ENCODE measurements at regions not wholly inside any gene's neighbourhood (a gene's known extent, or its start where the extent isn't known, plus 50 kb on each side); places are given as distances from the start of the nearest gene placed in this dataset.

DNA sequence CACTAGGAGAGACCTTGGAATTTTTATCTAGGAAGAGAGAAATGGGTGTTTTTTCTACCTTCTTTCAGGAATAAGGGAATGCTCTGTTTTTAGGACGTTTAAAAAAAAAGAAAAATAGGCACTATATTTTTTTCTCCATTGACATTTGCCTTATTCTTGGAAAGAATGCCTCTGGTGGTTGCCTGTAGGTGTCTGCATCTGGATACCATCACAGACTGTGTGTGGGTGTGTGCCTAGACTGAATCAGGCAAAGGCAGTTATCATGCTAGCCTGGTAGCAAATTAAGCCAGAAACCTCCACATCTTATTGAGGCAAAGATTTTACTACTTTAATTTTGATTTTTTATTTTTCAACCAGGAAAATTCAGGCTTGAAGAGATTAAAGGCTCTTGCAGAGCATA, 513.6 kb upstream of the KCNMB2 start:
- Histone ChIP-seq H3K4me3 (ENCODE audit: low read depth, low read length) (no peak overlapping the region), H3K27ac (ENCODE audit: low read depth, low read length) (no peak overlapping the region), H3K9me3 (ENCODE audit: control insufficient read depth, insufficient read depth, low read length) (no peaks in the 10 kb centered on the region), H3K27me3 (ENCODE audit: control insufficient read depth, insufficient read depth, low read length) (no peaks in the 10 kb centered on the region)
- TF ChIP-seq, protein P1, sequence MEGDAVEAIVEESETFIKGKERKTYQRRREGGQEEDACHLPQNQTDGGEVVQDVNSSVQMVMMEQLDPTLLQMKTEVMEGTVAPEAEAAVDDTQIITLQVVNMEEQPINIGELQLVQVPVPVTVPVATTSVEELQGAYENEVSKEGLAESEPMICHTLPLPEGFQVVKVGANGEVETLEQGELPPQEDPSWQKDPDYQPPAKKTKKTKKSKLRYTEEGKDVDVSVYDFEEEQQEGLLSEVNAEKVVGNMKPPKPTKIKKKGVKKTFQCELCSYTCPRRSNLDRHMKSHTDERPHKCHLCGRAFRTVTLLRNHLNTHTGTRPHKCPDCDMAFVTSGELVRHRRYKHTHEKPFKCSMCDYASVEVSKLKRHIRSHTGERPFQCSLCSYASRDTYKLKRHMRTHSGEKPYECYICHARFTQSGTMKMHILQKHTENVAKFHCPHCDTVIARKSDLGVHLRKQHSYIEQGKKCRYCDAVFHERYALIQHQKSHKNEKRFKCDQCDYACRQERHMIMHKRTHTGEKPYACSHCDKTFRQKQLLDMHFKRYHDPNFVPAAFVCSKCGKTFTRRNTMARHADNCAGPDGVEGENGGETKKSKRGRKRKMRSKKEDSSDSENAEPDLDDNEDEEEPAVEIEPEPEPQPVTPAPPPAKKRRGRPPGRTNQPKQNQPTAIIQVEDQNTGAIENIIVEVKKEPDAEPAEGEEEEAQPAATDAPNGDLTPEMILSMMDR (IDR thresholded peaks at IDR 0.05; ENCODE audit: low read depth, low read length): peak; percentile 14; the same call in 1 of the 2 replicates
- POLR2A ChIA-PET: no interaction called here
- CTCF ChIA-PET: interaction anchor here (1.0 kb wide), 1 partner anchor 43 kb away, joined by 3 read pairs; no protein-coding TSS in a partner anchor
- DNase-seq (ENCODE audit: low read depth, low spot score): no peak

DNA sequence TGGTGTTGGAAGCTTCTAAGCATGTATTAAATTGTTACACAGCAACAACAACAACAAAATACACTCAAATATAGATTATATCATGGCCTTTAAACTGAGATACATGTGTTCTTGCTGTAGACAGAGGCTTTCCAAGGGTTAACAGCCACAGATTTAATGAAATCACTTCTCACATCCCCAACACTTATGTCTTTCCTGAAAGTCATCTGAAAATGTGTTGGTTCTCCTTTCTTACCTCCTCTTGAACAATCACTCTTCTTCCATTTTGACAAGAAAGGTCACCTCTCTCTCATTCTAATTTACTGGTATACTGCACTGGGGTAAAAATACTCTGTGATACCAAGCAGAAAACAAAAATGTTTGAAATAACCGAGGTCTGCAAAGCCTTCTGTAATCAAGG, 507.3 kb upstream of the KCNMB2 start:
- no peaks in the 10 kb centered on the region for H3K9me3 ChIP-seq (ENCODE audit: control insufficient read depth, insufficient read depth, low read length)
- no peaks in the 10 kb centered on the region for H3K27me3 ChIP-seq (ENCODE audit: control insufficient read depth, insufficient read depth, low read length)
- TF ChIP-seq, protein P1 (IDR thresholded peaks at IDR 0.05; ENCODE audit: low read depth, low read length): no peak
- CTCF ChIA-PET: no interaction called here
- POLR2A ChIA-PET: no interaction called here
- no peak overlapping the region for H3K4me3 ChIP-seq (ENCODE audit: low read depth, low read length)
- no peak for DNase-seq (ENCODE audit: low read depth, low spot score)
- H3K27ac ChIP-seq (ENCODE audit: low read depth, low read length): no peak overlapping the region

DNA sequence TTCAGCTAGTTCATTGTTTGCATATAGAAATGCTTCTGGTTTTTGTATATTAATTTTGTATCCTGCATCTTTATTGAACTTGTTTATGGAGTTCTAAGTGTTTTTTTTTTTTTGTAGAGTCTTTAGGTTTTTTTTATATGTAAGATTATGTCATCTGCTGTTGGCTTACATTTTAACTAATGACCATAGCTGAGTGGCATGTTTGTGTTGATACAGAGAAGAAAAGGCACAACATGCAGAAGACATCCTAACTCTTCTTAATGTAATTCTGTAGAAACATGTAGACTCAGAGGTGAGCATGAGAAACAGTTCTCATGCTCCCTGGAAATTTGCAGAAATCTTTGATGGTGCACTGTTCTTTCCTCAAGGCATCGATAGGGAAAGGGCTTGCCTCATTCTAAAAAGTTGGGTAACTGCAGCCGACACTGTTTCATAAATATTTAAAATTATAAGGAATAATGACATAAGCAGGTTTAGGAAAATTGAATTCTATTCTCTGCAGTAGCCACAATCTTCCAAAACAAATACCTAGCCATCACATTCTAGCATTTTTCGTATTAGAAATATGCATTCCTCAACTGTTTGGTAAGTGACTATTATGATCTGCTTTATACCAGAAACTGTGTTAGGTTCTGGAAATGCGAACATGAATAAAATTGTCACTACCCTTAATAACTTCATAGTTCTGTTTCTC, 499.6 kb upstream of the KCNMB2 start:
- H3K27me3 ChIP-seq (ENCODE audit: control insufficient read depth, insufficient read depth, low read length): no peaks in the 10 kb centered on the region
- peak; percentile 34 for DNase-seq (ENCODE audit: low read depth, low spot score)
- POLR2A ChIA-PET: interaction anchor here (0.7 kb wide), 1 partner anchor 131 kb away, joined by 5 read pairs; no protein-coding TSS in a partner anchor
- CTCF ChIA-PET: interaction anchor here (0.6 kb wide), 2 partner anchors 447 to 667 kb away, joined by 6 to 8 read pairs; no protein-coding TSS in a partner anchor
- H3K4me3 ChIP-seq (ENCODE audit: low read depth, low read length): no peak overlapping the region
- H3K9me3 ChIP-seq (ENCODE audit: control insufficient read depth, insufficient read depth, low read length): no peaks in the 10 kb centered on the region
- TF ChIP-seq, protein P1 (IDR thresholded peaks at IDR 0.05; ENCODE audit: low read depth, low read length): no peak
- H3K27ac ChIP-seq (ENCODE audit: low read depth, low read length): no peak overlapping the region

DNA sequence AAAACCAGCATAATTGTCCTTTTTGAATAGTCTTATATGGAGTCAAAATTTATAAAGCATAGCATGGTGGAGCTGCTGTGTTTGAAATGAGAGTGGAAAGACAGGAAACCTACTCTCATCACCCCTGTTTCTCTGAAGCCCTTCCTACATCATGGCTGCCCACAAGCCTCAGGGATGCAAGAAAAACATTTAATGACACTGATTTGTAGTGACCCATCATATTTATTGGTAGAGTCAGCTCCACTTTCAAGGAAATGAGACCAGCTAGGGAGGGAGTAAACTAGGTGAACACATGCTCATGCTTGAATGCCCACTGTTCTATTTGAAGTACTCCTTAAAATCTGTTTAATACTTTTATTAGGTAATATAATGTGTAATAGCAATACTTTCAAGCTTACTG, 494.3 kb upstream of the KCNMB2 start:
- DNase-seq (ENCODE audit: low read depth, low spot score): no peak

DNA sequence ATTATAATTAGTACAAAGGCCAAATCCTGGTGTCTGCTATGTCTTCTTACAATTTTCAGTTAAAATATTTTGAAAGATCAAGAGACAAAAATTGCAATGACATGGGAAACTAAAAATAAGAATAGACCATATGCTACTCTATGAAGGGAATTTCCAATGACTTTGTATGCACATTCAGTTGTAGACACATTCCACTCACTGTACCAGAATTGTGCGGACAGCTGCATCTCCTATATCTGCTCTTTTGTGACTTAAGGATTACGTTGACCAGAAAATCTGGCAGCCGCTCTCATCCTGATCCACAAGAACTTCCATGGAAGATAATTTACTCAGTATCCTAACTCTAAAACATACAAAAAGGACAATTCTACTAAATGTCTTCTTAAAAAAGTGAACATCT, 493.9 kb upstream of the KCNMB2 start:
- Histone ChIP-seq H3K4me3 (ENCODE audit: low read depth, low read length) (no peak overlapping the region), H3K27ac (ENCODE audit: low read depth, low read length) (no peak overlapping the region), H3K27me3 (ENCODE audit: control insufficient read depth, insufficient read depth, low read length) (no peaks in the 10 kb centered on the region), H3K9me3 (ENCODE audit: control insufficient read depth, insufficient read depth, low read length) (no peaks in the 10 kb centered on the region; the same call in 1 of the 2 replicates)
- TF ChIP-seq, protein P1 (IDR thresholded peaks at IDR 0.05; ENCODE audit: low read depth, low read length): no peak
- CTCF ChIA-PET: no interaction called here
- POLR2A ChIA-PET: no interaction called here
- no peak for DNase-seq (ENCODE audit: low read depth, low spot score)

More for the DNA sequence above, 494.3 kb upstream of the KCNMB2 start:
- no peak overlapping the region for H3K27ac ChIP-seq (ENCODE audit: low read depth, low read length)
- no peaks in the 10 kb centered on the region; the same call in 1 of the 2 replicates for H3K9me3 ChIP-seq (ENCODE audit: control insufficient read depth, insufficient read depth, low read length)
- CTCF ChIA-PET: no interaction called here
- TF ChIP-seq, protein P1 (IDR thresholded peaks at IDR 0.05; ENCODE audit: low read depth, low read length): no peak
- POLR2A ChIA-PET: no interaction called here
- H3K27me3 ChIP-seq (ENCODE audit: control insufficient read depth, insufficient read depth, low read length): no peaks in the 10 kb centered on the region
- no peak overlapping the region for H3K4me3 ChIP-seq (ENCODE audit: low read depth, low read length)
